ENCODE measurements at regions not wholly inside any gene's neighbourhood (a gene's known extent, or its start where the extent isn't known, plus 50 kb on each side); places are given as distances from the start of the nearest gene placed in this dataset.
"Not testable (repeated sequence)": the region's sequence is repeated elsewhere in the genome, so short reads cannot be mapped to it uniquely, and the experiment has no call there.

DNA sequence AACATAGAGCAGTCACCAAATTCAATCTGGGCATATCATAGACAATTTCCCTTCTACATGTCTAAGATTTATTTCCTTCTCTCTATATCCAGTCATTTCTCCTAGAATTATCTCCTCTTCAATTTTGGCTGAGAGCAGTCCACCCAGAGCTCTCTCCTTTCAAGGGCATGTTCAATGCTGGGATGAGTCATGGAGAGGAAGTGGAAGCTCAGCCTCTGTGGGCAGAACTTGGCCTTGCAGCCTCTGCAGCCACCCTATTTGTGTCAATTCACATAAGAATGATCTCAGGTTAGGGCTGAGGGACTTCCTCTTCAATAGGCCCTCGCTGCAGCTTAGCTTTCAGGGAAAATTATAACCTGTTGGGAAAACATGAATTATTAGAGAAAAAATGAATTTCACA lies 560.8 kb downstream of the POM121L12 start:
- Histone ChIP-seq H3K4me3 (ENCODE audit: low read length) (no peak overlapping the region), H3K4me2 (ENCODE audit: low read length) (no peak overlapping the region), H3K4me1 (ENCODE audit: control insufficient read depth, insufficient read depth, low read length) (no peaks in the 10 kb centered on the region), H3K36me3 (ENCODE audit: insufficient read depth, low read length) (no peaks in the 10 kb centered on the region), H3K27me3 (ENCODE audit: control insufficient read depth, insufficient read depth, low read length) (no peaks in the 10 kb centered on the region), H3K9ac (ENCODE audit: low read depth, low read length) (no peak overlapping the region), H3K9me3 (replicated peaks; ENCODE audit: low read length) (peaks cover 2% of the 10 kb centered on the region)

DNA sequence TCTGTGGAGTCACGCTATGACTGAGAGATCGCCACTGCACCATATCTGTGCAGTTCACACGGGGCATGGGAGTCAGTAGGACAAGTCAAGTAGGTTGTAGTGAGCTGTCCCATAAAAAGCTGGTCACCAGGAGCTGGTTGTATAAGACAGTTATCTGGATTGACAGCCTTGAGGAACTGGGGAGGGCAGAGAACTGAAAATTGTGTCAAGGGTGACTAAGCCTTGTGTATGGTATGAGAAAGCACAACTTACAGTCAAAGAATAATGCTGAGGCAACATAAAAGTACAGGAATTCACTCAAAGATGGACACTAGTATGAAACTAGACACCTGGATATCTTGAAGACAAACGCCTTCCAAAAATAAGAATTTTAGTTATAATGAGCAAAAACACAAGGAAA lies 564.9 kb downstream of the POM121L12 start:
- Histone ChIP-seq H3K36me3 (ENCODE audit: insufficient read depth, low read length) (no peaks in the 10 kb centered on the region), H3K9ac (ENCODE audit: low read depth, low read length) (no peak overlapping the region), H3K4me1 (ENCODE audit: control insufficient read depth, insufficient read depth, low read length) (no peaks in the 10 kb centered on the region), H3K27me3 (ENCODE audit: control insufficient read depth, insufficient read depth, low read length) (no peaks in the 10 kb centered on the region), H3K4me3 (ENCODE audit: low read length) (no peak overlapping the region), H3K9me3 (replicated peaks; ENCODE audit: low read length) (no peaks in the 10 kb centered on the region), H3K4me2 (ENCODE audit: low read length) (no peak overlapping the region)

GRCh38 chr7:53602817-53603418 lies 567.5 kb downstream of the POM121L12 start:
- no peaks in the 10 kb centered on the region for H3K4me1 ChIP-seq (ENCODE audit: control insufficient read depth, insufficient read depth, low read length)
- no peaks in the 10 kb centered on the region for H3K9me3 ChIP-seq (replicated peaks; ENCODE audit: low read length)
- no peak overlapping the region for H3K4me2 ChIP-seq (ENCODE audit: low read length)
- no peak overlapping the region for H3K9ac ChIP-seq (ENCODE audit: low read depth, low read length)
- no peaks in the 10 kb centered on the region for H3K36me3 ChIP-seq (ENCODE audit: insufficient read depth, low read length)
- no peaks in the 10 kb centered on the region for H3K27me3 ChIP-seq (ENCODE audit: control insufficient read depth, insufficient read depth, low read length)
- H3K4me3 ChIP-seq (ENCODE audit: low read length), result no peak overlapping the region

DNA sequence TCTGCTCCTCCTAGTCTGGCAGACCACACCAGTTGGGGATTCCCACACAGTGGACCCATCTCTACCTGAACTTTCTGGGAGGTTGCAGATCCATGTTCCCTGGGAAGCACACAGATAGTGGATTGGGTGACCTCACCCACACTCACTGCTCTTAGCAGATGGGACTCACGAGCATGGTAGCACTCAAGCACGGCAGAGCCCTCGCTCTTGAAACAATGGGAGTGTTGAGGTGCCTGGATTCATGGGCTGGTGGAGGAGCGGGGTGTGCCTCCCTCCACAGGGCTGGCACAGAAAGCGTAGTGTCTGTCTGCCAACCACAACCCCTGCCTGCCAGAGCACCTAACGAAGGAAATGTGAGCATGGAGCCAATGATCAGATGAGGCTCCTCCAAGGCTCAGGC lies 568.0 kb downstream of the POM121L12 start:
- no peaks in the 10 kb centered on the region for H3K9me3 ChIP-seq (replicated peaks; ENCODE audit: low read length)
- no peaks in the 10 kb centered on the region for H3K27me3 ChIP-seq (ENCODE audit: control insufficient read depth, insufficient read depth, low read length)
- H3K36me3 ChIP-seq (ENCODE audit: insufficient read depth, low read length), result no peaks in the 10 kb centered on the region
- no peak overlapping the region for H3K9ac ChIP-seq (ENCODE audit: low read depth, low read length)
- no peaks in the 10 kb centered on the region for H3K4me1 ChIP-seq (ENCODE audit: control insufficient read depth, insufficient read depth, low read length)
- no peak overlapping the region for H3K4me2 ChIP-seq (ENCODE audit: low read length)
- no peak overlapping the region for H3K4me3 ChIP-seq (ENCODE audit: low read length)

DNA sequence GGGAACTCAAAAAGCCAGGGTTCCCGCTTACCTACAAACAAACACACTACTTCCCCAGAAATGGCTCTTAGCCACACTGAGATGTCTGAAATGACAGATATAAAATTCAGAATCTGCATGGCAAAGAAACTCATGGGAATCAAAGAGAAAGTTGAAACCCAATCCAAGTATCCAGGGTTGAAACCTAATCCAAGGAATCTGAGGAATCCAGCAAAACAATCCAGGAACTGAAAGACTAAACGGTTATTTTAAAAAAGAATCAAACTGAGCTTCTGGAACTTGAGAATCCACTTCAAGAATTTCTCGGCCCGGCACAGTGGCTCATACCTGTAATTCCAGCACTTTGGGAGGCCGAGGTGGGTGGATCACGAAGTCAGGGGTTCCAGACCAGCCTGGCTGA lies 568.8 kb downstream of the POM121L12 start:
- Histone ChIP-seq H3K9me3 (replicated peaks; ENCODE audit: low read length) (no peaks in the 10 kb centered on the region), H3K4me2 (ENCODE audit: low read length) (no peak overlapping the region), H3K27me3 (ENCODE audit: control insufficient read depth, insufficient read depth, low read length) (no peaks in the 10 kb centered on the region), H3K4me1 (ENCODE audit: control insufficient read depth, insufficient read depth, low read length) (no peaks in the 10 kb centered on the region), H3K4me3 (ENCODE audit: low read length) (no peak overlapping the region), H3K36me3 (ENCODE audit: insufficient read depth, low read length) (no peaks in the 10 kb centered on the region), H3K9ac (ENCODE audit: low read depth, low read length) (no peak overlapping the region)

DNA sequence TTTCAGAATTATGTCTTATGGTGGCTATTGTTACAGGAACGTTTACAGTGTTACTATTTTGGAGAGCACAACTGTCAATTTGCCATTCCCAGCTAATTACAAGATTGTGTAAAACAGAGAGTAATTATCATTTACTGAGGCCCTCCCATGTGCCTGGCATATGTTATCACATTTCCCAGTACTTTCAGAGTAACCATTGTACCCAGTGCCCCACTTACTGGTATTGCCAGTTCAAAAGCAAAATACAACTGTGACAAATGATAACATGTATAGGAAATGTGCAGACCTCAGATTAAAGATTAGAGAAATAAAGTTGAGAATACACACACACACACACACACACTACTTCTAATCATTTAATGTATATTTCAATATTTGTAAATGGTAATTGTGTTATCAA lies 572.5 kb downstream of the POM121L12 start:
- no peaks in the 10 kb centered on the region for H3K27me3 ChIP-seq (ENCODE audit: control insufficient read depth, insufficient read depth, low read length)
- H3K9me3 ChIP-seq (replicated peaks; ENCODE audit: low read length), result no peaks in the 10 kb centered on the region
- no peak overlapping the region for H3K9ac ChIP-seq (ENCODE audit: low read depth, low read length)
- no peaks in the 10 kb centered on the region for H3K4me1 ChIP-seq (ENCODE audit: control insufficient read depth, insufficient read depth, low read length)
- no peak overlapping the region for H3K4me2 ChIP-seq (ENCODE audit: low read length)
- H3K4me3 ChIP-seq (ENCODE audit: low read length), result no peak overlapping the region
- no peaks in the 10 kb centered on the region for H3K36me3 ChIP-seq (ENCODE audit: insufficient read depth, low read length)

DNA sequence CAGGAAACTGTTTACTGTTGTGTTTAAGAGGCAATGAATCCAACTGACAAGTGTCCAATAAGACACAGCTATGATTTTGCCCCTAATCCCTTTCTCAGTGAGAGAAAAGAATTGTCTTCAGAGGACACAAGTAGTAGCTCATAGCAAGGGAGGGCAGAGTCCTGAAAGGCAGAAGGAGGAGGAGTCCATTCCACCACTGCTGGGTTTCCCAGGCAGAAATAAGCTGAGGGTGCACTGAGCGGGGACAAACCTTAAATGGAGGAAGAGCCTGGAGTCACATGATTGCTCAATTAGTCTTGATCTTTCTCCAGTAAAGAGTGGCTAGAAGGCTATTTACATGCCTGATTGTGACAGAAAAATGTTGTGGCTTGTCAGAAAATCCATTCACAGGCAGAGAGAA lies 573.8 kb downstream of the POM121L12 start:
- H3K27me3 ChIP-seq (ENCODE audit: control insufficient read depth, insufficient read depth, low read length), result no peaks in the 10 kb centered on the region
- no peaks in the 10 kb centered on the region for H3K36me3 ChIP-seq (ENCODE audit: insufficient read depth, low read length)

DNA sequence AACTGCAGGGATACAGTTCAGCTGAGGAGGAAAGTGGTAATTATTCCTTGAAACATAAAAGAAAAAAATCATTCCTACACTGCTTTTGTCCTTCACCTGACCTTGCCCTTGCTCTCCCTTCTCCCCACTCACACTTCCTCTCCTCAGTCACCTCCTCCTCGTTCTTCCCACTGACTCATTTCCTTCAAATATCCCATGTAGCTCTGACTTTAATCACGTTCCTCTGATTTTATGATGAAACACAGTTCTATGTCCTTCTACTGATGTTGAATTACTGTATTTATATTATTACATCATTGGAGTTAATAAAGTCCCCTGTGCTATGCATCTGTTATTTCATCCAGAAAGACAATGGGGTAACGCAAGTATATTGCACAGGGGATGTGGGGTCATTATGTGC lies 575.6 kb downstream of the POM121L12 start:
- H3K4me1 ChIP-seq (ENCODE audit: control insufficient read depth, insufficient read depth, low read length), result no peaks in the 10 kb centered on the region
- no peaks in the 10 kb centered on the region for H3K36me3 ChIP-seq (ENCODE audit: insufficient read depth, low read length)
- H3K4me2 ChIP-seq (ENCODE audit: low read length), result no peak overlapping the region
- H3K9ac ChIP-seq (ENCODE audit: low read depth, low read length), result no peak overlapping the region
- H3K9me3 ChIP-seq (replicated peaks; ENCODE audit: low read length), result no peaks in the 10 kb centered on the region
- no peaks in the 10 kb centered on the region for H3K27me3 ChIP-seq (ENCODE audit: control insufficient read depth, insufficient read depth, low read length)
- H3K4me3 ChIP-seq (ENCODE audit: low read length), result no peak overlapping the region

More for the DNA sequence above, 573.8 kb downstream of the POM121L12 start:
- Histone ChIP-seq H3K9ac (ENCODE audit: low read depth, low read length) (no peak overlapping the region), H3K9me3 (replicated peaks; ENCODE audit: low read length) (no peaks in the 10 kb centered on the region), H3K4me2 (ENCODE audit: low read length) (no peak overlapping the region), H3K4me3 (ENCODE audit: low read length) (no peak overlapping the region), H3K4me1 (ENCODE audit: control insufficient read depth, insufficient read depth, low read length) (no peaks in the 10 kb centered on the region)

DNA sequence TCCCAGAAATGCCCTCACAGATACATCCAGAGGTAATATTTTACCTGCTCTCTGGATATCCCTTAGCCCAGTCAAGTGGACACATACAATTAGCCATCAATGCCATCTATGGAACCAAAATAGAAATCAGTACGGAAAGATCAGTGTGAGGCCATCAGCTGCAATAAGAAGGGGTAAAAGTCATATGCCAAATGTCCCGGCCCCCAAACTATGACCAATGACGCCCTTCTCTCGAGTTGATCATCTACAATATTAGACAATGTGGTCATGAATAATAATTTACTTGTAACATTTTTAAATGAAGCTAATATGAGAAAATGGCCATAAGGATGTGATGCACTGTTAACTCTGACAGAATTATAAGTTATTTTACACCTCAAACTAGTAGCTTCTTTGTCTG lies 588.9 kb downstream of the POM121L12 start:
- Histone ChIP-seq H3K36me3 (ENCODE audit: insufficient read depth, low read length) (no peaks in the 10 kb centered on the region), H3K4me3 (ENCODE audit: low read length) (no peak overlapping the region), H3K27me3 (ENCODE audit: control insufficient read depth, insufficient read depth, low read length) (no peaks in the 10 kb centered on the region), H3K9ac (ENCODE audit: low read depth, low read length) (no peak overlapping the region), H3K4me2 (ENCODE audit: low read length) (no peak overlapping the region), H3K4me1 (ENCODE audit: control insufficient read depth, insufficient read depth, low read length) (no peaks in the 10 kb centered on the region), H3K9me3 (replicated peaks; ENCODE audit: low read length) (no peaks in the 10 kb centered on the region)

GRCh38 chr7:53628775-53629174 lies 593.3 kb downstream of the POM121L12 start:
- Histone ChIP-seq H3K9ac (ENCODE audit: low read depth, low read length) (no peak overlapping the region), H3K36me3 (ENCODE audit: insufficient read depth, low read length) (no peaks in the 10 kb centered on the region), H3K9me3 (replicated peaks; ENCODE audit: low read length) (no peaks in the 10 kb centered on the region), H3K27me3 (ENCODE audit: control insufficient read depth, insufficient read depth, low read length) (no peaks in the 10 kb centered on the region), H3K4me2 (ENCODE audit: low read length) (no peak overlapping the region), H3K4me1 (ENCODE audit: control insufficient read depth, insufficient read depth, low read length) (no peaks in the 10 kb centered on the region), H3K4me3 (ENCODE audit: low read length) (no peak overlapping the region)

- not testable (repeated sequence) for H3K4me1 ChIP-seq (ENCODE audit: control insufficient read depth, insufficient read depth, low read length); H3K9me3 ChIP-seq (replicated peaks; ENCODE audit: low read length); H3K9ac ChIP-seq (ENCODE audit: low read depth, low read length); H3K4me3 ChIP-seq (ENCODE audit: low read length); H3K4me2 ChIP-seq (ENCODE audit: low read length); H3K27me3 ChIP-seq (ENCODE audit: control insufficient read depth, insufficient read depth, low read length); H3K36me3 ChIP-seq (ENCODE audit: insufficient read depth, low read length)
Observed at GRCh38 chr7:53635251-53635650, 599.8 kb downstream of the POM121L12 start.

DNA sequence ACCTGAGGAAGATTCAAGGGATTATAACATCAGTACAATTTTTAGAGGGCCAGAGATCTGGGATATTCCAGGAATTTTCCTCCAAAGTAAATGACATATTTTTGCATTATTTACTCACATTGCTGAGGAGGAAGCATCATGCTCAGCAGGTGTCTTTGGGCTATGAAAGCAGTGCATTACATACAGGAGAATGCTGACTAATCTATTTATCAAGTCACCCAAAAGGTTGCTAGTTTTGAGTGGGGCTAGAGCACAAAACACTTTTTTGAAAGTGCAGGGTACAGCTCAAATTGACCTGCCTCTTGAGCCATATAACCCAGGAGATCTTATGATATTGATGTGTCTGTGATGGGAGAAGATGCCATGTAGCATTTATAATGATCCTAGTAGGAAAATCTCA lies 603.1 kb downstream of the POM121L12 start:
- Histone ChIP-seq H3K9ac (ENCODE audit: low read depth, low read length) (no peak overlapping the region), H3K4me1 (ENCODE audit: control insufficient read depth, insufficient read depth, low read length) (no peaks in the 10 kb centered on the region), H3K36me3 (ENCODE audit: insufficient read depth, low read length) (no peaks in the 10 kb centered on the region), H3K27me3 (ENCODE audit: control insufficient read depth, insufficient read depth, low read length) (no peaks in the 10 kb centered on the region), H3K4me3 (ENCODE audit: low read length) (no peak overlapping the region), H3K4me2 (ENCODE audit: low read length) (no peak overlapping the region), H3K9me3 (replicated peaks; ENCODE audit: low read length) (no peaks in the 10 kb centered on the region)

All from skeletal muscle satellite cell (primary cell).